ENCODE measurements at regions not wholly inside any gene's neighbourhood (a gene's known extent, or its start where the extent isn't known, plus 50 kb on each side); places are given as distances from the start of the nearest gene placed in this dataset.

DNA sequence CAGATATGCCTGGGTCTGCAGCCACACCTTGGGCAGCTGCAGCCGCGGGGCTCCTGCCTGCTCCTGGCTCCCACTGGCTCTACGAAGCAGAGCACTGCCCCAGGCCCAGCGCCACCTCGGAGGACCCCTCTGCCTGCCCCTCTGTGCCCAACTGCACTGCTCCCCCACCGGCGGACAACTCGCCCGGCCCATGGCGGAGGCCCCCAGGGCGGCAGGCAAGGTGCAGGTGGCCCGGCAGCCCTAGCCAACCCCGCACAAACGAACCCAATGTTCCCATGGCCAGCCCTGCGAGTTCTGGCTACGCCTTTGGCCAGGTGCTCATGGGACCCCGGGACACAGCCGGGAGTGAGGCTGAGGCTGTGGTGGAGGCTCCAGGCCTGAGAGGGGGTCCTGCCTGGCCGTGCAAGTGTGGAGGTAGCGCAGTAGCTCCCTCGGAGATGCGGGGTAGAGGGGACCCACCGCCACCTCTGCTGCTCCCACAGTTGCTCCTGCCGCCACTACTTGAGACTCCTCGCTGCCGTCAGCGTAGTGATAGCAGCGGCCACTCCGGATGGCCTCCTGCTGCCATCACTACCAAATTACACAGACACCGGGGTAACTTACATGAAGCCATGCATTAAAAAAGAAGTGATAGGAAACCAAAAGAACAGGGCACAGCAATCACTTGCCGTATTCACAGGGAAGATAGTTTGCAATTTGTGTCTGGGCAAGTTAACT, 97.3 kb upstream of the SP4 start:
- TF ChIP-seq, protein P1, sequence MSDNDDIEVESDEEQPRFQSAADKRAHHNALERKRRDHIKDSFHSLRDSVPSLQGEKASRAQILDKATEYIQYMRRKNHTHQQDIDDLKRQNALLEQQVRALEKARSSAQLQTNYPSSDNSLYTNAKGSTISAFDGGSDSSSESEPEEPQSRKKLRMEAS (IDR thresholded peaks at IDR 0.05): no peak
- TF ChIP-seq YY1 (IDR thresholded peaks at IDR 0.05; ENCODE audit: low read depth) (no peak), CEBPB (IDR thresholded peaks at IDR 0.05) (no peak), TEAD4 (IDR thresholded peaks at IDR 0.05) (no peak), TCF12 (IDR thresholded peaks at IDR 0.05; ENCODE audit: low read depth) (no peak), EP300 (IDR thresholded peaks at IDR 0.05; ENCODE audit: borderline replicate concordance) (no peak), RAD21 (IDR thresholded peaks at IDR 0.05; ENCODE audit: low read depth) (no peak), TAF1 (IDR thresholded peaks at IDR 0.05; ENCODE audit: low read depth) (no peak), FOXM1 (IDR thresholded peaks at IDR 0.05; ENCODE audit: borderline replicate concordance, low read depth) (no peak), NFIC (IDR thresholded peaks at IDR 0.05) (no peak)
- TF ChIP-seq, protein P2, sequence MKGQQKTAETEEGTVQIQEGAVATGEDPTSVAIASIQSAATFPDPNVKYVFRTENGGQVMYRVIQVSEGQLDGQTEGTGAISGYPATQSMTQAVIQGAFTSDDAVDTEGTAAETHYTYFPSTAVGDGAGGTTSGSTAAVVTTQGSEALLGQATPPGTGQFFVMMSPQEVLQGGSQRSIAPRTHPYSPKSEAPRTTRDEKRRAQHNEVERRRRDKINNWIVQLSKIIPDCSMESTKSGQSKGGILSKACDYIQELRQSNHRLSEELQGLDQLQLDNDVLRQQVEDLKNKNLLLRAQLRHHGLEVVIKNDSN (IDR thresholded peaks at IDR 0.05): no peak
